ENCODE measurements at regions not wholly inside any gene's neighbourhood (a gene's known extent, or its start where the extent isn't known, plus 50 kb on each side); places are given as distances from the start of the nearest gene placed in this dataset.

DNA sequence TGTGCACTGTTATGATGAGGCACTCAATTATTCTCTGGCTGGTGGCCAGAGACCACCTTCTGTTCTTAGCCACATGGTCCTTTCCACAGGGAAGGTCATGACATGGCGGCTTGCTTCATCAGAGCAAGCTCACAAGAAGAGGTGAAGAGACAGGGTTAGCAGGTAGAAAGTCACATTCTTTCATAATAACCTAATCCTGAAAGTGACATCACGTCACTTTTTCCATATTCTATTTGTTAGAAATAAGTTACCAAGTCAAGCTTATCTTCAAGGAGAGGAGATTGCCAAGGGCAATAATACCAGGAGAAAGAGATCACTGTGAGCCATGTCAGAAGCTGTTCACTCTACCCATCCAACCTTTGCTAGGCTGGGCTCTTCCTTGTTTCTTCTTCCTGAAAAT, 139.4 kb downstream of the OSR1 start:
- POLR2A ChIA-PET = no interaction called here

More for the DNA sequence above, 139.4 kb downstream of the OSR1 start:
- TF ChIP-seq FOS (IDR thresholded peaks at IDR 0.05; ENCODE audit: borderline replicate concordance, insufficient read depth, low read length) (no peak), MYC (IDR thresholded peaks at IDR 0.05; ENCODE audit: low read depth, low read length) (no peak), EZH2 (IDR thresholded peaks at IDR 0.05; ENCODE audit: borderline replicate concordance, low read depth, low read length, severe bottlenecking) (no peak), JUN (IDR thresholded peaks at IDR 0.05; ENCODE audit: borderline replicate concordance, insufficient read depth, insufficient read length, low read depth) (no peak), GATA2 (IDR thresholded peaks at IDR 0.05; ENCODE audit: insufficient read depth, insufficient read length, low read depth, low read length) (no peak), POLR2A (IDR thresholded peaks at IDR 0.05; ENCODE audit: low read depth, low read length) (no peak), POLR2AphosphoS5 (IDR thresholded peaks at IDR 0.05; ENCODE audit: insufficient read depth, low read depth, low read length) (no peak)
- TF ChIP-seq, protein P1, sequence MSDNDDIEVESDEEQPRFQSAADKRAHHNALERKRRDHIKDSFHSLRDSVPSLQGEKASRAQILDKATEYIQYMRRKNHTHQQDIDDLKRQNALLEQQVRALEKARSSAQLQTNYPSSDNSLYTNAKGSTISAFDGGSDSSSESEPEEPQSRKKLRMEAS (IDR thresholded peaks at IDR 0.05; ENCODE audit: insufficient read depth, insufficient read length) = no peak
- TF ChIP-seq, protein P2, sequence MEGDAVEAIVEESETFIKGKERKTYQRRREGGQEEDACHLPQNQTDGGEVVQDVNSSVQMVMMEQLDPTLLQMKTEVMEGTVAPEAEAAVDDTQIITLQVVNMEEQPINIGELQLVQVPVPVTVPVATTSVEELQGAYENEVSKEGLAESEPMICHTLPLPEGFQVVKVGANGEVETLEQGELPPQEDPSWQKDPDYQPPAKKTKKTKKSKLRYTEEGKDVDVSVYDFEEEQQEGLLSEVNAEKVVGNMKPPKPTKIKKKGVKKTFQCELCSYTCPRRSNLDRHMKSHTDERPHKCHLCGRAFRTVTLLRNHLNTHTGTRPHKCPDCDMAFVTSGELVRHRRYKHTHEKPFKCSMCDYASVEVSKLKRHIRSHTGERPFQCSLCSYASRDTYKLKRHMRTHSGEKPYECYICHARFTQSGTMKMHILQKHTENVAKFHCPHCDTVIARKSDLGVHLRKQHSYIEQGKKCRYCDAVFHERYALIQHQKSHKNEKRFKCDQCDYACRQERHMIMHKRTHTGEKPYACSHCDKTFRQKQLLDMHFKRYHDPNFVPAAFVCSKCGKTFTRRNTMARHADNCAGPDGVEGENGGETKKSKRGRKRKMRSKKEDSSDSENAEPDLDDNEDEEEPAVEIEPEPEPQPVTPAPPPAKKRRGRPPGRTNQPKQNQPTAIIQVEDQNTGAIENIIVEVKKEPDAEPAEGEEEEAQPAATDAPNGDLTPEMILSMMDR (IDR thresholded peaks at IDR 0.05; ENCODE audit: extremely low read depth in 1 of 2, insufficient read depth in 1 of 2, low read depth in 1 of 2, low read length in 2 of 2) = no peak
- DNase-seq (ENCODE audit: low read depth, low spot score) (no peak), FAIRE-seq (no peak)
- H3K79me2 ChIP-seq (ENCODE audit: control insufficient read depth, insufficient read depth, low read length) = no peaks in the 10 kb centered on the region
- no peaks in the 10 kb centered on the region for H3K9me1 ChIP-seq (replicated peaks; ENCODE audit: control insufficient read depth, extremely low read depth, insufficient read depth, low read length)
- H3K9ac ChIP-seq (replicated peaks; ENCODE audit: extremely low read depth, insufficient read depth, low read length) = no peak overlapping the region
- H3K4me1 ChIP-seq (ENCODE audit: control insufficient read depth, extremely low read depth, insufficient read depth, low read length) = no peaks in the 10 kb centered on the region
- H2AFZ ChIP-seq (ENCODE audit: low read depth, low read length) = no peak overlapping the region
- H3K4me2 ChIP-seq (ENCODE audit: insufficient read depth, low read length) = no peak overlapping the region
- H4K20me1 ChIP-seq (replicated peaks; ENCODE audit: control insufficient read depth, extremely low read depth, insufficient read depth, low read length) = no peaks in the 10 kb centered on the region
- no peaks in the 10 kb centered on the region for H3K27me3 ChIP-seq (ENCODE audit: control insufficient read depth in 2 of 2, insufficient read depth in 2 of 2, low read length in 2 of 2)
- intact Hi-C loops (cut with micrococcal nuclease) (no loop called here), dilution Hi-C loops (cut with MboI; ENCODE audit: extremely low pct_ligation_motif_present, low sequenced_read_pairs) (no loop called here)
- no peak overlapping the region for H3K27ac ChIP-seq (ENCODE audit: insufficient read depth, low read depth, low read length)
- no peaks in the 10 kb centered on the region for H3K36me3 ChIP-seq (ENCODE audit: control insufficient read depth in 2 of 2, extremely low read depth in 1 of 2, insufficient read depth in 2 of 2, low read length in 2 of 2)
- H3K9me3 ChIP-seq (replicated peaks; ENCODE audit: control insufficient read depth, insufficient read depth, low read length) = no peaks in the 10 kb centered on the region
- H3K4me3 ChIP-seq (replicated peaks in 1 of 3; ENCODE audit: insufficient read depth in 1 of 3, low read depth in 1 of 3, low read length in 3 of 3) = no peak overlapping the region
- CTCF ChIA-PET = no interaction called here
- no TSS peak for BruUV-seq (replicated peaks)

All from endothelial cell of umbilical vein (primary cell).